GM23338 (cell line): ENCODE measurements at regions not wholly inside any gene's neighbourhood (a gene's known extent, or its start where the extent isn't known, plus 50 kb on each side); places are given as distances from the start of the nearest gene placed in this dataset.

Experiments
- CTCF ChIP-seq, 2 experiments: fragments of 200-600 bp in 1 of 2; sonication (generic) in 1 of 2; conservative IDR thresholded peaks; 2 replicates each; pipeline versions ENCODE4 v1.5.1 to v1.6.1; 2016 to 2017; ENCODE audit warnings: antibody characterized with exemption in 2 of 2, low read depth in 2 of 2, mild to moderate bottlenecking in 2 of 2, moderate library complexity in 1 of 2
- EZH2 ChIP-seq: fragments of 200-600 bp; sonication (generic); IDR thresholded peaks from one replicate; pipeline ENCODE4 v1.8.0; 2017; ENCODE audit warnings: antibody characterized with exemption, mild to moderate bottlenecking, low read depth; ENCODE audit not compliant: unreplicated experiment
- EZH2phosphoT487 ChIP-seq: fragments of 200-600 bp; sonication (generic); IDR thresholded peaks from one replicate; pipeline ENCODE4 v1.8.1; 2018; ENCODE audit warnings: antibody characterized with exemption; ENCODE audit not compliant: unreplicated experiment

GRCh38 chr1:87899746-87900145 is 571.1 kb downstream of the LMO4 start:
- TF ChIP-seq CTCF (conservative IDR thresholded peaks at IDR 0.05; ENCODE audit: low read depth in 2 of 2): no peak
- TF ChIP-seq EZH2: no peak
- TF ChIP-seq EZH2phosphoT487: no peak
